CD4-positive, alpha-beta T cell (primary cell): ENCODE measurements at regions not wholly inside any gene's neighbourhood (a gene's known extent, or its start where the extent isn't known, plus 50 kb on each side); places are given as distances from the start of the nearest gene placed in this dataset.

Experiments
- ATAC-seq: fragments of 200-7000 bp; cut with Tn5 transposase; one replicate; pipeline ENCODE4 v1.10.0; 2022; ENCODE audit warnings: mild to moderate bottlenecking; ENCODE audit not compliant: poor library complexity
- CTCF ChIA-PET: fragments of 350-600 bp; sonication (Branson Sonifier 250); formaldehyde crosslinking; loops from one replicate; lab custom pipeline; 2021; ENCODE audit warnings: antibody characterized with exemption, inconsistent platforms; lab: Charles Lee
- POLR2A ChIA-PET: fragments of 350-600 bp; sonication (Branson Sonifier 250); formaldehyde crosslinking; loops from one replicate; lab custom pipeline; 2021; ENCODE audit warnings: antibody characterized with exemption, inconsistent platforms; lab: Charles Lee
- DNase-seq, 14 experiments: peaks; one replicate each; pipeline ENCODE4 v3.0.0-alpha.2; 2013 to 2020; ENCODE audit warnings: mixed read lengths in 2 of 14
- H3K27ac ChIP-seq, 2 donors: one replicate each; pipeline versions ENCODE4 v1.5.1 to v1.7.0; 2013; ENCODE audit warnings: low read length in 2 of 2, low read depth in 1 of 2, mild to moderate bottlenecking in 1 of 2
- H3K27me3 ChIP-seq, 2 experiments: 1 replicate in 1 of 2; 2 replicates in 1 of 2; pipeline versions ENCODE4 v1.6.1 to v1.7.0; 2013; ENCODE audit warnings: low read length in 2 of 2, control low read depth in 1 of 2, mild to moderate bottlenecking in 1 of 2, moderate library complexity in 1 of 2; ENCODE audit not compliant: insufficient read depth in 2 of 2, control insufficient read depth in 1 of 2
- H3K36me3 ChIP-seq: one replicate; pipeline ENCODE4 v1.6.1; 2013; ENCODE audit warnings: low read length, control low read depth; ENCODE audit not compliant: insufficient read depth
- H3K4me1 ChIP-seq: one replicate; pipeline ENCODE4 v1.6.1; 2013; ENCODE audit warnings: low read length, control low read depth; ENCODE audit not compliant: insufficient read depth
- H3K4me3 ChIP-seq: one replicate; pipeline ENCODE4 v1.5.1; 2013; ENCODE audit warnings: mild to moderate bottlenecking, low read length, moderate library complexity
- H3K9me3 ChIP-seq, 2 experiments: 1 replicate in 1 of 2; 2 replicates in 1 of 2; pipeline versions ENCODE4 v1.6.1 to v1.7.0; 2013; ENCODE audit warnings: low read length in 2 of 2, mild to moderate bottlenecking in 2 of 2, control low read depth in 1 of 2, moderate library complexity in 1 of 2; ENCODE audit not compliant: control insufficient read depth in 1 of 2, insufficient read depth in 1 of 2
- H3K27ac Mint-ChIP-seq: one replicate; pipeline ENCODE4 v1.8.0; 2020; ENCODE audit warnings: mixed read lengths
- H3K27me3 Mint-ChIP-seq: one replicate; pipeline ENCODE4 v1.8.0; 2021; ENCODE audit warnings: mixed read lengths
- H3K36me3 Mint-ChIP-seq: one replicate; pipeline ENCODE4 v1.8.0; 2021; ENCODE audit warnings: low read depth, mixed read lengths
- H3K4me1 Mint-ChIP-seq: one replicate; pipeline ENCODE4 v1.8.0; 2021; ENCODE audit warnings: low read depth, mixed read lengths
- H3K4me3 Mint-ChIP-seq: one replicate; pipeline ENCODE4 v1.8.0; 2020; ENCODE audit warnings: mild to moderate bottlenecking, mixed read lengths
- H3K9me3 Mint-ChIP-seq: one replicate; pipeline ENCODE4 v1.8.0; 2020; ENCODE audit warnings: mixed read lengths
- intact Hi-C, 2 experiments: fragments of 100-400 bp; cut with DNase I in 1 of 2; cut with micrococcal nuclease in 1 of 2; formaldehyde crosslinking; loops; one replicate each; pipeline versions ENCODE4 v1.15.1 to v1.9.0; 2023 to 2025; cut with DNase I, micrococcal nuclease
- TF ChIP-seq, protein P1 (sequence below): fragments of 200-600 bp; IDR thresholded peaks from one replicate; pipeline ENCODE4 v1.8.0; 2022; ENCODE audit warnings: antibody characterized with exemption, mild to moderate bottlenecking

DNA sequence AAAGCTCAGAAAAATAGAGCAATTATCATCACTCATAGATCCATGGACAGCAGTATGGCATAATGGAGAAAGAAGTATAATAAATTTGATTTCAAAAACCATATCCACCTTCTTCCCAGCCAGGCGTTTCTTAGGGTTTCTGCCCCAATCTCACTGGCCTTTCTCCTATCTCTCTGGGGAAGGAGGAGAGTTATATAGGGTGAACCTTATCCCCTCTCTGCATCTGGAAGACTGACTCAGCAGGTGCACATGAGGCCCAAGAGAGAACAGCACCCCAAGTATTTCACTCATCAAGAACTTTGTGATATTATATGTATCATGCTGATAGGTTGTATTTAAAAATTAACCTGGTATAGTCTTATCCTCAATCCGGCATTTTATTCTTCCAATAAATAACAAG lies 318.8 kb upstream of the RASGEF1B start:
- TF ChIP-seq, protein P1, sequence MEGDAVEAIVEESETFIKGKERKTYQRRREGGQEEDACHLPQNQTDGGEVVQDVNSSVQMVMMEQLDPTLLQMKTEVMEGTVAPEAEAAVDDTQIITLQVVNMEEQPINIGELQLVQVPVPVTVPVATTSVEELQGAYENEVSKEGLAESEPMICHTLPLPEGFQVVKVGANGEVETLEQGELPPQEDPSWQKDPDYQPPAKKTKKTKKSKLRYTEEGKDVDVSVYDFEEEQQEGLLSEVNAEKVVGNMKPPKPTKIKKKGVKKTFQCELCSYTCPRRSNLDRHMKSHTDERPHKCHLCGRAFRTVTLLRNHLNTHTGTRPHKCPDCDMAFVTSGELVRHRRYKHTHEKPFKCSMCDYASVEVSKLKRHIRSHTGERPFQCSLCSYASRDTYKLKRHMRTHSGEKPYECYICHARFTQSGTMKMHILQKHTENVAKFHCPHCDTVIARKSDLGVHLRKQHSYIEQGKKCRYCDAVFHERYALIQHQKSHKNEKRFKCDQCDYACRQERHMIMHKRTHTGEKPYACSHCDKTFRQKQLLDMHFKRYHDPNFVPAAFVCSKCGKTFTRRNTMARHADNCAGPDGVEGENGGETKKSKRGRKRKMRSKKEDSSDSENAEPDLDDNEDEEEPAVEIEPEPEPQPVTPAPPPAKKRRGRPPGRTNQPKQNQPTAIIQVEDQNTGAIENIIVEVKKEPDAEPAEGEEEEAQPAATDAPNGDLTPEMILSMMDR = no peak
- no peak overlapping the region for H3K4me3 ChIP-seq
- DNase-seq (no peak), ATAC-seq (no peak)
- no peak overlapping the region for H3K27ac Mint-ChIP-seq
- POLR2A ChIA-PET = no interaction called here
- H3K36me3 Mint-ChIP-seq = no peaks in the 10 kb centered on the region
- H3K4me1 Mint-ChIP-seq = peaks cover 12% of the 10 kb centered on the region
- no peak overlapping the region for H3K27ac ChIP-seq
- no peaks in the 10 kb centered on the region for H3K9me3 ChIP-seq
- H3K4me1 ChIP-seq = peaks cover 3% of the 10 kb centered on the region
- no peaks in the 10 kb centered on the region for H3K9me3 Mint-ChIP-seq
- intact Hi-C loops = no loop called here
- H3K4me3 Mint-ChIP-seq = no peak overlapping the region
- H3K36me3 ChIP-seq = no peaks in the 10 kb centered on the region
- no peaks in the 10 kb centered on the region for H3K27me3 Mint-ChIP-seq
- CTCF ChIA-PET = no interaction called here
- no peaks in the 10 kb centered on the region for H3K27me3 ChIP-seq

DNA sequence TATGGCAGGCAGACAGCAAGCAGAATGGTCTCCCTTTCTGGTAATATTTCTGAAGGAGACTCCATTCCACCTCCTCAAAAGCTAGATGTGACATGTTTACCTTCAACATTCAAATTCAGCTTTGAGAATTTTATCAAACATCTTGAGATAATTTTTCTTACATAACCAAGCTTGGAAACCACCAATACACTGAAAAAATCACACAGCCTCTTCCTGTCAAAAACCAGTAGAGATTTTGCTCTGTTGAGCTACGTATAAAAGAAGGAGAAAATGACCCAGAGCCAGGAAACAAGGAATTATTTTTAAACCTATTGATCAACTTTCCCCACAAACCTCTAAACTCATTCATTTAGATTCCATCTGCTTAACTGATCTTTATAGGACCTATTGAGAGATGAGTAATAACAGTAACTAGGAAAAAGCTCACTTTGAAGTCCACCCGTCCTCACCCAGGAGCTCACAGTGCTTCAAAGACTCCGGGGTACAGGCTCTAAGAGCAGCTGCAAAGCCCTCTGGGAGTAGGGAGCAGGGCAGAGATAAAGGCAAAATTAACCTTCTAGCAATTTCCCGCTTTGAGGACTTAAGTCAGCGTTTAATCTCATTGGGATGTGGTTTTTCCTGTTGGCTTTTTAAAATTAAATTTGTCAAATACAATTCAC lies 318.2 kb upstream of the RASGEF1B start:
- ATAC-seq (no peak), DNase-seq (peak in 4 of 14 experiments; percentile 1 to 8 (median 4))
- Histone ChIP-seq H3K27ac (no peak overlapping the region), H3K4me3 (no peak overlapping the region), H3K36me3 (no peaks in the 10 kb centered on the region), H3K9me3 (no peaks in the 10 kb centered on the region), H3K27me3 (no peaks in the 10 kb centered on the region), H3K4me1 (peaks cover 3% of the 10 kb centered on the region)
- POLR2A ChIA-PET = no interaction called here
- Mint-ChIP-seq H3K9me3 (no peaks in the 10 kb centered on the region), H3K27me3 (no peaks in the 10 kb centered on the region), H3K4me3 (no peak overlapping the region), H3K4me1 (peaks cover 12% of the 10 kb centered on the region), H3K27ac (peak overlapping the region; percentile 63), H3K36me3 (no peaks in the 10 kb centered on the region)
- intact Hi-C loops = no loop called here
- TF ChIP-seq, protein P1 = no peak
- CTCF ChIA-PET = no interaction called here

DNA sequence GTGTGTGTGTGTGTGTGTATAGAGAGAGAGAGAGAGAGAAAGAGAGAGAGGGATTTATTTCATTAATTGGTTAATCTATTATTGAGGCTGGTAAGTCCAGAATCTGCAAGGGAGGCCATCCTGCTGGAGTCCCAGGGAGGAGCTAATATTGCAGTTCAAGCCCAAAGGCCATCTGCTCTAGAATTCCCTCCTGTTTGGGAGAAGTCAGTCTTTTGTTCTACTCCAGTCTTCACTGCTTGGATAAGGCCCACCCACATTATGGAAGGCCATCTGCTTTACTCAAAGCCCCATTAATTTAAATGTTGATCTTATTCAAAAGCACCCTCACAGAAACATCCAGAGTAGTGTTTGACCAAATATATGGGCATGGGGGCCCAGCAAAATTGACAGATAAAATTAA lies 317.5 kb upstream of the RASGEF1B start:
- POLR2A ChIA-PET = no interaction called here
- H3K27ac Mint-ChIP-seq = no peak overlapping the region
- H3K27me3 Mint-ChIP-seq = no peaks in the 10 kb centered on the region

More for the DNA sequence above, 317.5 kb upstream of the RASGEF1B start:
- Histone ChIP-seq H3K36me3 (no peaks in the 10 kb centered on the region), H3K27me3 (no peaks in the 10 kb centered on the region), H3K4me1 (peaks cover 3% of the 10 kb centered on the region), H3K27ac (no peak overlapping the region), H3K4me3 (no peak overlapping the region), H3K9me3 (no peaks in the 10 kb centered on the region)
- peaks cover 12% of the 10 kb centered on the region for H3K4me1 Mint-ChIP-seq
- CTCF ChIA-PET = no interaction called here
- no peak for ATAC-seq
- H3K4me3 Mint-ChIP-seq = no peak overlapping the region
- TF ChIP-seq, protein P1 = no peak
- DNase-seq = no peak
- intact Hi-C loops = no loop called here
- H3K9me3 Mint-ChIP-seq = no peaks in the 10 kb centered on the region
- no peaks in the 10 kb centered on the region for H3K36me3 Mint-ChIP-seq
